Hepatocyte (in vitro differentiated cells): ENCODE measurements at regions not wholly inside any gene's neighbourhood (a gene's known extent, or its start where the extent isn't known, plus 50 kb on each side); places are given as distances from the start of the nearest gene placed in this dataset.

Experiments
- DNase-seq: peaks from one replicate; pipeline ENCODE4 v3.0.0-alpha.2; 2016; ENCODE audit warnings: low spot score
- H2AFZ ChIP-seq: fragments of 200-600 bp; sonication (generic); 2 replicates; pipeline ENCODE4 v1.6.0; 2016; ENCODE audit warnings: antibody characterized with exemption, mild to moderate bottlenecking
- H3K27ac ChIP-seq: fragments of 200-600 bp; sonication (generic); 2 replicates; pipeline ENCODE4 v1.5.1; 2016; ENCODE audit warnings: mild to moderate bottlenecking
- H3K27me3 ChIP-seq: fragments of 200-600 bp; sonication (generic); 2 replicates; pipeline ENCODE4 v1.6.1; 2016
- H3K36me3 ChIP-seq: fragments of 200-600 bp; sonication (generic); replicated peaks from 2 replicates; pipeline ENCODE4 v1.5.1; 2016; ENCODE audit warnings: low read depth; ENCODE audit not compliant: insufficient read depth
- H3K4me1 ChIP-seq: fragments of 200-600 bp; sonication (generic); 2 replicates; pipeline ENCODE4 v1.5.1; 2016; ENCODE audit warnings: mild to moderate bottlenecking, moderate library complexity; ENCODE audit not compliant: insufficient read depth
- H3K4me2 ChIP-seq: fragments of 200-600 bp; sonication (generic); 2 replicates; pipeline ENCODE4 v1.6.0; 2016
- H3K4me3 ChIP-seq: fragments of 200-600 bp; sonication (generic); 2 replicates; pipeline ENCODE4 v1.5.1; 2016; ENCODE audit warnings: mild to moderate bottlenecking
- H3K79me2 ChIP-seq: fragments of 200-600 bp; sonication (generic); 2 replicates; pipeline ENCODE4 v1.6.0; 2017; ENCODE audit warnings: mild to moderate bottlenecking
- H3K9me2 ChIP-seq: fragments of 200-600 bp; sonication (generic); replicated peaks from 2 replicates; pipeline ENCODE4 v1.6.0; 2017; ENCODE audit warnings: mild to moderate bottlenecking; ENCODE audit not compliant: insufficient read depth
- H3K9me3 ChIP-seq: fragments of 200-600 bp; sonication (generic); 2 replicates; pipeline ENCODE4 v1.5.1; 2016; ENCODE audit warnings: low read depth, mild to moderate bottlenecking
- H4K20me1 ChIP-seq: fragments of 200-600 bp; sonication (generic); 2 replicates; pipeline ENCODE4 v1.6.0; 2016; ENCODE audit warnings: mild to moderate bottlenecking; ENCODE audit not compliant: insufficient read depth, poor library complexity, severe bottlenecking
- CTCF ChIP-seq: fragments of 200-600 bp; sonication (generic); IDR thresholded peaks from 2 replicates; pipeline ENCODE4 v1.5.1; 2016; ENCODE audit warnings: antibody characterized with exemption, mild to moderate bottlenecking; ENCODE audit not compliant: poor library complexity
- EZH2 ChIP-seq: fragments of 200-600 bp; sonication (generic); IDR thresholded peaks from 2 replicates; pipeline ENCODE4 v1.6.1; 2016; ENCODE audit warnings: antibody characterized with exemption, mild to moderate bottlenecking, borderline replicate concordance
- EZH2phosphoT487 ChIP-seq: fragments of 200-600 bp; sonication (generic); IDR thresholded peaks from one replicate; pipeline ENCODE4 v1.6.1; 2018; ENCODE audit warnings: antibody characterized with exemption, mild to moderate bottlenecking, low read depth, moderate library complexity; ENCODE audit not compliant: unreplicated experiment, severe bottlenecking
- WGBS: methylation state at CpG from one replicate; pipeline ENCODE4 v1.1.6; 2016; ENCODE audit warnings: low lambda C conversion rate; ENCODE audit errors: missing lambda C conversion rate; 5-methylcytosine and 5-hydroxymethylcytosine counted together

GRCh38 chr5:57412680-57413079, 69.9 kb downstream of the ACTBL2 start:
- H3K27me3 ChIP-seq = no peaks in the 10 kb centered on the region
- H3K4me3 ChIP-seq = no peak overlapping the region
- H3K79me2 ChIP-seq = no peaks in the 10 kb centered on the region
- H3K4me1 ChIP-seq = peaks cover 16% of the 10 kb centered on the region
- H4K20me1 ChIP-seq = no peaks in the 10 kb centered on the region
- H3K9me3 ChIP-seq = no peaks in the 10 kb centered on the region
- TF ChIP-seq EZH2phosphoT487 (no peak), CTCF (no peak), EZH2 (no peak)
- no peaks in the 10 kb centered on the region for H3K9me2 ChIP-seq
- H2AFZ ChIP-seq = no peak overlapping the region
- 100% methylated on average over 1 of the region's 1 CpG for WGBS
- no peak overlapping the region for H3K4me2 ChIP-seq
- no peak for DNase-seq
- H3K27ac ChIP-seq = peak overlapping the region; percentile 2
- H3K36me3 ChIP-seq = no peaks in the 10 kb centered on the region

GRCh38 chr5:57411982-57412381, 70.6 kb downstream of the ACTBL2 start:
- H3K4me3 ChIP-seq = no peak overlapping the region
- TF ChIP-seq CTCF = no peak
- TF ChIP-seq EZH2 = no peak
- TF ChIP-seq EZH2phosphoT487 = no peak
- 38% methylated on average over 4 of the region's 4 CpGs for WGBS
- H3K4me1 ChIP-seq = peaks cover 15% of the 10 kb centered on the region
- H3K27me3 ChIP-seq = no peaks in the 10 kb centered on the region
- H3K9me3 ChIP-seq = no peaks in the 10 kb centered on the region
- H3K9me2 ChIP-seq = no peaks in the 10 kb centered on the region
- no peak overlapping the region for H2AFZ ChIP-seq
- no peak overlapping the region for H3K4me2 ChIP-seq
- H3K36me3 ChIP-seq = no peaks in the 10 kb centered on the region
- H3K79me2 ChIP-seq = no peaks in the 10 kb centered on the region
- H3K27ac ChIP-seq = no peak overlapping the region
- peak; percentile 47 for DNase-seq
- H4K20me1 ChIP-seq = no peaks in the 10 kb centered on the region

GRCh38 chr5:57410374-57411320, 72.0 kb downstream of the ACTBL2 start:
- no peak for TF ChIP-seq EZH2
- no peak for TF ChIP-seq EZH2phosphoT487
- no peak for TF ChIP-seq CTCF

More at GRCh38 chr5:57410374-57411320, 72.0 kb downstream of the ACTBL2 start:
- Histone ChIP-seq H3K4me2 (no peak overlapping the region), H3K27ac (no peak overlapping the region), H3K9me2 (no peaks in the 10 kb centered on the region), H3K79me2 (no peaks in the 10 kb centered on the region), H3K27me3 (no peaks in the 10 kb centered on the region), H3K4me3 (no peak overlapping the region), H4K20me1 (no peaks in the 10 kb centered on the region), H3K36me3 (no peaks in the 10 kb centered on the region), H3K9me3 (no peaks in the 10 kb centered on the region), H2AFZ (no peak overlapping the region), H3K4me1 (peaks cover 4% of the 10 kb centered on the region)
- no peak for DNase-seq
- 93% methylated on average over 3 of the region's 3 CpGs for WGBS
